Type B pancreatic cell (in vitro differentiated cells): ENCODE measurements at regions not wholly inside any gene's neighbourhood (a gene's known extent, or its start where the extent isn't known, plus 50 kb on each side); places are given as distances from the start of the nearest gene placed in this dataset.

Source experiments
- DNase-seq: peaks from one replicate; pipeline ENCODE4 v3.0.0; 2021; ENCODE audit warnings: mixed read lengths; ENCODE audit not compliant: unreplicated experiment; ENCODE audit errors: extremely low spot score
- H3K27ac Mint-ChIP-seq: 2 replicates; pipeline ENCODE4 v1.8.0; 2021; ENCODE audit warnings: mild to moderate bottlenecking, mixed read lengths
- H3K27me3 Mint-ChIP-seq: 2 replicates; pipeline ENCODE4 v1.8.0; 2021; ENCODE audit warnings: mixed read lengths
- H3K36me3 Mint-ChIP-seq: 2 replicates; pipeline ENCODE4 v1.8.0; 2021; ENCODE audit warnings: mixed read lengths
- H3K4me1 Mint-ChIP-seq: one replicate; pipeline ENCODE4 v1.8.0; 2021; ENCODE audit warnings: mixed read lengths; ENCODE audit not compliant: unreplicated experiment
- H3K4me3 Mint-ChIP-seq: 2 replicates; pipeline ENCODE4 v1.8.0; 2021; ENCODE audit warnings: mild to moderate bottlenecking, mixed read lengths
- H3K9me3 Mint-ChIP-seq: 2 replicates; pipeline ENCODE4 v1.8.0; 2021; ENCODE audit warnings: mixed read lengths
- CTCF ChIP-seq: fragments of 200-600 bp; sonication (generic); conservative IDR thresholded peaks from 2 replicates; pipeline ENCODE4 v1.5.0; 2021; ENCODE audit warnings: antibody characterized with exemption, mild to moderate bottlenecking

GRCh38 chr3:24622696-24623225 lies 128.1 kb upstream of the THRB start:
- H3K4me1 Mint-ChIP-seq: no peaks in the 10 kb centered on the region
- no peak overlapping the region for H3K27ac Mint-ChIP-seq
- H3K4me3 Mint-ChIP-seq: no peak overlapping the region
- H3K9me3 Mint-ChIP-seq: peaks cover 11% of the 10 kb centered on the region
- no peak for TF ChIP-seq CTCF
- DNase-seq: no peak
- H3K36me3 Mint-ChIP-seq: no peaks in the 10 kb centered on the region
- H3K27me3 Mint-ChIP-seq: no peaks in the 10 kb centered on the region

GRCh38 chr3:24623657-24624056 lies 129.0 kb upstream of the THRB start:
- DNase-seq: no peak
- Mint-ChIP-seq H3K36me3 (no peaks in the 10 kb centered on the region), H3K9me3 (peaks cover 14% of the 10 kb centered on the region), H3K4me1 (no peaks in the 10 kb centered on the region), H3K4me3 (no peak overlapping the region), H3K27me3 (no peaks in the 10 kb centered on the region), H3K27ac (no peak overlapping the region)
- no peak for TF ChIP-seq CTCF

- Mint-ChIP-seq H3K27ac (no peak overlapping the region), H3K9me3 (peaks cover 18% of the 10 kb centered on the region), H3K27me3 (no peaks in the 10 kb centered on the region), H3K4me1 (no peaks in the 10 kb centered on the region), H3K36me3 (no peaks in the 10 kb centered on the region), H3K4me3 (no peak overlapping the region)
- no peak for TF ChIP-seq CTCF
- no peak for DNase-seq
These were observed 130.5 kb upstream of the THRB start for GRCh38 chr3:24624938-24625681.

- no peaks in the 10 kb centered on the region for H3K4me1 Mint-ChIP-seq
- peaks cover 18% of the 10 kb centered on the region for H3K9me3 Mint-ChIP-seq
- H3K36me3 Mint-ChIP-seq: no peaks in the 10 kb centered on the region
- H3K27me3 Mint-ChIP-seq: no peaks in the 10 kb centered on the region
- no peak overlapping the region for H3K4me3 Mint-ChIP-seq
- no peak overlapping the region for H3K27ac Mint-ChIP-seq
- DNase-seq: no peak
- TF ChIP-seq CTCF: no peak
These were observed 134.0 kb upstream of the THRB start for GRCh38 chr3:24628523-24629258.

- DNase-seq: no peak
- Mint-ChIP-seq H3K27me3 (no peaks in the 10 kb centered on the region), H3K4me3 (no peak overlapping the region), H3K36me3 (no peaks in the 10 kb centered on the region), H3K4me1 (no peaks in the 10 kb centered on the region), H3K27ac (no peak overlapping the region), H3K9me3 (peaks cover 7% of the 10 kb centered on the region)
- TF ChIP-seq CTCF: no peak
These were observed 136.8 kb upstream of the THRB start for GRCh38 chr3:24631481-24631880.
